ENCODE measurements at regions not wholly inside any gene's neighbourhood (a gene's known extent, or its start where the extent isn't known, plus 50 kb on each side); places are given as distances from the start of the nearest gene placed in this dataset.

DNA sequence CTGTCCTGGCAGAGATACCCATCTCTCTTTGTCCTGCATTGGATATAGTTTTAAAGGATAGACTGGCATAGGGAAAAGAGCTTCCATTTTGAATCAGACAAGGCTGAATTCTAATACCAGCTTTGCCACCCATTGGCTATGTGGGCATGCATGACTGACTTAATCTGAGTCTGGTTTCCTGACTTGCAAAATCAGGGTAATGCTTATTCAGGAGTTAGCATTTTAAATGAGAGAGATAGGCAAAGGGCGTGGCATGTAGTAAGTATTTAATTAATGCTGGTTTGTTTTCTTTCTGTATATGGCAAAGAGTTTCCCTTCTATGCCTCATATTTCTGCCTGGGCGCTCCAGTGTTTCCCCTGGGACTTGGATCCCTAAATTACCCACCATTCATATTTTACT lies 492.9 kb downstream of the IGSF11 start:
- TF ChIP-seq, protein P1, sequence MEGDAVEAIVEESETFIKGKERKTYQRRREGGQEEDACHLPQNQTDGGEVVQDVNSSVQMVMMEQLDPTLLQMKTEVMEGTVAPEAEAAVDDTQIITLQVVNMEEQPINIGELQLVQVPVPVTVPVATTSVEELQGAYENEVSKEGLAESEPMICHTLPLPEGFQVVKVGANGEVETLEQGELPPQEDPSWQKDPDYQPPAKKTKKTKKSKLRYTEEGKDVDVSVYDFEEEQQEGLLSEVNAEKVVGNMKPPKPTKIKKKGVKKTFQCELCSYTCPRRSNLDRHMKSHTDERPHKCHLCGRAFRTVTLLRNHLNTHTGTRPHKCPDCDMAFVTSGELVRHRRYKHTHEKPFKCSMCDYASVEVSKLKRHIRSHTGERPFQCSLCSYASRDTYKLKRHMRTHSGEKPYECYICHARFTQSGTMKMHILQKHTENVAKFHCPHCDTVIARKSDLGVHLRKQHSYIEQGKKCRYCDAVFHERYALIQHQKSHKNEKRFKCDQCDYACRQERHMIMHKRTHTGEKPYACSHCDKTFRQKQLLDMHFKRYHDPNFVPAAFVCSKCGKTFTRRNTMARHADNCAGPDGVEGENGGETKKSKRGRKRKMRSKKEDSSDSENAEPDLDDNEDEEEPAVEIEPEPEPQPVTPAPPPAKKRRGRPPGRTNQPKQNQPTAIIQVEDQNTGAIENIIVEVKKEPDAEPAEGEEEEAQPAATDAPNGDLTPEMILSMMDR (IDR thresholded peaks at IDR 0.05 in 4 of 5, conservative IDR thresholded peaks at IDR 0.05 in 1 of 5) = no peak
- no peak for TF ChIP-seq POLR2A (IDR thresholded peaks at IDR 0.05)

Measured in gastrocnemius medialis (tissue), 4 donors.